NCI-H1105 treated with DMSO at 0.1 percent for 48 hours (cell line): ENCODE measurements at regions not wholly inside any gene's neighbourhood (a gene's known extent, or its start where the extent isn't known, plus 50 kb on each side); places are given as distances from the start of the nearest gene placed in this dataset.

Experiments
- DNase-seq: peaks from one replicate; lab custom pipeline; 2025; lab: John Stamatoyannopoulos, UW

- no peak for DNase-seq
Observed at GRCh38 chr20:6560978-6561377, 206.5 kb upstream of the BMP2 start.

- DNase-seq = no peak
Observed at GRCh38 chr20:6559791-6560190, 207.7 kb upstream of the BMP2 start.

GRCh38 chr20:6558341-6558740 lies 209.1 kb upstream of the BMP2 start:
- no peak for DNase-seq

- no peak for DNase-seq
Observed at GRCh38 chr20:6533761-6534479, 233.6 kb upstream of the BMP2 start.

GRCh38 chr20:6533351-6533750 lies 234.1 kb upstream of the BMP2 start:
- DNase-seq = peak; percentile 51

GRCh38 chr20:6530779-6531315 lies 236.6 kb upstream of the BMP2 start:
- DNase-seq = no peak

GRCh38 chr20:6530254-6530653 lies 237.2 kb upstream of the BMP2 start:
- no peak for DNase-seq

- no peak for DNase-seq
Observed at GRCh38 chr20:6525447-6526303, 241.8 kb upstream of the BMP2 start.

- DNase-seq = no peak
Observed at GRCh38 chr20:6524305-6524704, 243.2 kb upstream of the BMP2 start.

GRCh38 chr20:6519556-6519955 lies 247.9 kb upstream of the BMP2 start:
- DNase-seq = no peak

GRCh38 chr20:6515261-6515660 lies 252.2 kb upstream of the BMP2 start:
- DNase-seq = no peak

- no peak for DNase-seq
Observed at GRCh38 chr20:6513599-6513998, 253.9 kb upstream of the BMP2 start.

- no peak for DNase-seq
Observed at GRCh38 chr20:6509374-6509773, 258.1 kb upstream of the BMP2 start.

- no peak for DNase-seq
Observed at GRCh38 chr20:6506906-6507305, 260.6 kb upstream of the BMP2 start.

GRCh38 chr20:6504826-6505225 lies 262.7 kb upstream of the BMP2 start:
- DNase-seq = no peak

- DNase-seq = no peak
Observed at GRCh38 chr20:6504179-6504578, 263.3 kb upstream of the BMP2 start.

- DNase-seq = no peak
Observed at GRCh38 chr20:6502999-6503398, 264.5 kb upstream of the BMP2 start.

GRCh38 chr20:6502219-6502618 lies 265.3 kb upstream of the BMP2 start:
- no peak for DNase-seq

- no peak for DNase-seq
Observed at GRCh38 chr20:6501061-6501460, 266.4 kb upstream of the BMP2 start.

- no peak for DNase-seq
Observed at GRCh38 chr20:6499566-6499965, 267.9 kb upstream of the BMP2 start.

- no peak for DNase-seq
Observed at GRCh38 chr20:6496874-6497273, 270.6 kb upstream of the BMP2 start.

GRCh38 chr20:6495907-6496306 lies 271.6 kb upstream of the BMP2 start:
- no peak for DNase-seq
